ENCODE measurements at regions not wholly inside any gene's neighbourhood (a gene's known extent, or its start where the extent isn't known, plus 50 kb on each side); places are given as distances from the start of the nearest gene placed in this dataset.

GRCh38 chr4:125444166-125444565 lies 129.4 kb downstream of the FAT4 start:
- DNase-seq: no peak

- DNase-seq: no peak
Measured at GRCh38 chr4:125445525-125445924, 130.8 kb downstream of the FAT4 start.

- DNase-seq: no peak
Measured at GRCh38 chr4:125447551-125448290, 133.0 kb downstream of the FAT4 start.

GRCh38 chr4:125456075-125456474 lies 141.3 kb downstream of the FAT4 start:
- no peak for DNase-seq

- DNase-seq: no peak
Measured at GRCh38 chr4:125459531-125459930, 144.8 kb downstream of the FAT4 start.

- DNase-seq: no peak
Measured at GRCh38 chr4:125461676-125462363, 147.1 kb downstream of the FAT4 start.

- no peak for DNase-seq
Measured at GRCh38 chr4:125464146-125464545, 149.4 kb downstream of the FAT4 start.

GRCh38 chr4:125481334-125482045 lies 166.7 kb downstream of the FAT4 start:
- peak; percentile 85 to 96 for DNase-seq

- no peak for DNase-seq
Measured at GRCh38 chr4:125482822-125483221, 168.1 kb downstream of the FAT4 start.

GRCh38 chr4:125483278-125483677 lies 168.5 kb downstream of the FAT4 start:
- DNase-seq: no peak

- DNase-seq: no peak
Measured at GRCh38 chr4:125484912-125485311, 170.2 kb downstream of the FAT4 start.

GRCh38 chr4:125486351-125486750 lies 171.6 kb downstream of the FAT4 start:
- DNase-seq: no peak

- no peak for DNase-seq
Measured at GRCh38 chr4:125489952-125490690, 175.4 kb downstream of the FAT4 start.

- no peak for DNase-seq
Measured at GRCh38 chr4:125492957-125493356, 178.2 kb downstream of the FAT4 start.

GRCh38 chr4:125497861-125498260 lies 183.1 kb downstream of the FAT4 start:
- DNase-seq: no peak

- DNase-seq: no peak
Measured at GRCh38 chr4:125498981-125499380, 184.2 kb downstream of the FAT4 start.

- no peak for DNase-seq
Measured at GRCh38 chr4:125501090-125501489, 186.3 kb downstream of the FAT4 start.

- DNase-seq: no peak
Measured at GRCh38 chr4:125501568-125501967, 186.8 kb downstream of the FAT4 start.

- DNase-seq: no peak
Measured at GRCh38 chr4:125505621-125506020, 190.9 kb downstream of the FAT4 start.

- DNase-seq: no peak
Measured at GRCh38 chr4:125507141-125507540, 192.4 kb downstream of the FAT4 start.

GRCh38 chr4:125511715-125512114 lies 197.0 kb downstream of the FAT4 start:
- DNase-seq: no peak

GRCh38 chr4:125515016-125515415 lies 200.3 kb downstream of the FAT4 start:
- DNase-seq: no peak

GRCh38 chr4:125517831-125518230 lies 203.1 kb downstream of the FAT4 start:
- DNase-seq: no peak

All from NCI-H2081 (cell line).